HEK293 (cell line): ENCODE measurements at regions not wholly inside any gene's neighbourhood (a gene's known extent, or its start where the extent isn't known, plus 50 kb on each side); places are given as distances from the start of the nearest gene placed in this dataset.

Source experiments
- KLF1 ChIP-seq: fragments of 450-650 bp; formaldehyde crosslinking; IDR thresholded peaks from 2 replicates; pipeline ENCODE4 v1.5.1; 2016; ENCODE audit warnings: missing biosample characterization, missing genetic modification characterization
- KLF7 ChIP-seq: fragments of 450-650 bp; formaldehyde crosslinking; IDR thresholded peaks from 2 replicates; pipeline ENCODE4 v1.5.1; 2016; ENCODE audit warnings: missing biosample characterization, missing genetic modification characterization, borderline replicate concordance
- OSR2 ChIP-seq: fragments of 450-650 bp; formaldehyde crosslinking; IDR thresholded peaks from 2 replicates; pipeline ENCODE4 v1.5.1; 2016; ENCODE audit warnings: missing biosample characterization, missing genetic modification characterization
- SP7 ChIP-seq: fragments of 450-650 bp; formaldehyde crosslinking; IDR thresholded peaks from 2 replicates; pipeline ENCODE4 v1.5.1; 2016; ENCODE audit warnings: missing biosample characterization, missing genetic modification characterization
- ZBTB26 ChIP-seq: fragments of 450-650 bp; formaldehyde crosslinking; optimal IDR thresholded peaks from 2 replicates; pipeline ENCODE3; 2016; ENCODE audit warnings: missing biosample characterization, mild to moderate bottlenecking, missing genetic modification characterization
- ZFHX2 ChIP-seq: fragments of 450-650 bp; formaldehyde crosslinking; conservative IDR thresholded peaks from 2 replicates; pipeline ENCODE4 v1.5.1; 2016; ENCODE audit warnings: missing biosample characterization, missing genetic modification characterization
- ZFP3 ChIP-seq: fragments of 450-650 bp; formaldehyde crosslinking; IDR thresholded peaks from 2 replicates; pipeline ENCODE4 v1.5.1; 2016; ENCODE audit warnings: low read depth, missing biosample characterization, missing genetic modification characterization
- ZFP41 ChIP-seq: fragments of 450-650 bp; formaldehyde crosslinking; IDR thresholded peaks from 2 replicates; pipeline ENCODE4 v1.5.1; 2016; ENCODE audit warnings: missing biosample characterization, missing genetic modification characterization, borderline replicate concordance
- ZNF10 ChIP-seq: fragments of 450-650 bp; formaldehyde crosslinking; IDR thresholded peaks from 2 replicates; pipeline ENCODE4 v1.5.1; 2017; ENCODE audit warnings: missing biosample characterization, missing genetic modification characterization
- ZNF112 ChIP-seq: fragments of 450-650 bp; formaldehyde crosslinking; IDR thresholded peaks from 2 replicates; pipeline ENCODE4 v1.5.0; 2017; ENCODE audit warnings: missing biosample characterization, missing genetic modification characterization
- ZNF239 ChIP-seq: fragments of 450-650 bp; formaldehyde crosslinking; IDR thresholded peaks from 2 replicates; pipeline ENCODE4 v1.5.1; 2016; ENCODE audit warnings: missing biosample characterization, missing genetic modification characterization
- ZNF274 ChIP-seq, 2 experiments: fragments of 200-500 bp in 1 of 2; fragments of 450-650 bp in 1 of 2; sonication (Bioruptor generic) in 1 of 2; formaldehyde crosslinking in 1 of 2; IDR thresholded peaks; 2 replicates each; pipeline versions ENCODE4 v1.5.1 to v1.6.1; 2014 to 2016; ENCODE audit warnings: borderline replicate concordance in 1 of 2, inconsistent platforms in 1 of 2, low read length in 1 of 2, missing biosample characterization in 1 of 2, missing genetic modification characterization in 1 of 2
- ZNF335 ChIP-seq: fragments of 450-650 bp; formaldehyde crosslinking; conservative IDR thresholded peaks from 2 replicates; pipeline ENCODE4 v1.5.1; 2016; ENCODE audit warnings: missing biosample characterization, missing genetic modification characterization
- ZNF501 ChIP-seq: fragments of 450-650 bp; formaldehyde crosslinking; IDR thresholded peaks from 2 replicates; pipeline ENCODE4 v1.5.1; 2016; ENCODE audit warnings: missing biosample characterization, missing genetic modification characterization
- ZNF571 ChIP-seq: fragments of 450-650 bp; formaldehyde crosslinking; IDR thresholded peaks from 2 replicates; pipeline ENCODE4 v1.5.0; 2017; ENCODE audit warnings: missing biosample characterization, missing genetic modification characterization
- ZNF600 ChIP-seq: fragments of 450-650 bp; formaldehyde crosslinking; IDR thresholded peaks from 2 replicates; pipeline ENCODE4 v1.5.1; 2016; ENCODE audit warnings: missing biosample characterization, missing genetic modification characterization
- ZNF707 ChIP-seq: fragments of 450-650 bp; formaldehyde crosslinking; IDR thresholded peaks from 2 replicates; pipeline ENCODE4 v1.5.1; 2016; ENCODE audit warnings: missing biosample characterization, missing genetic modification characterization
- ZNF76 ChIP-seq: fragments of 450-650 bp; formaldehyde crosslinking; IDR thresholded peaks from 2 replicates; pipeline ENCODE4; 2016; ENCODE audit warnings: low read depth, missing biosample characterization, missing genetic modification characterization, borderline replicate concordance
- ZNF785 ChIP-seq: fragments of 450-650 bp; formaldehyde crosslinking; IDR thresholded peaks from 2 replicates; pipeline ENCODE4 v1.5.1; 2016; ENCODE audit warnings: missing biosample characterization, missing genetic modification characterization
- ZNF830 ChIP-seq: fragments of 450-650 bp; IDR thresholded peaks from 2 replicates; pipeline ENCODE4 v1.5.0; 2018; ENCODE audit warnings: missing biosample characterization, missing genetic modification characterization, low read depth, mild to moderate bottlenecking, moderate library complexity
- TF ChIP-seq, protein P1 (sequence below): fragments of 450-650 bp; formaldehyde crosslinking; IDR thresholded peaks from 2 replicates; pipeline ENCODE4 v1.5.1; 2017; ENCODE audit warnings: missing biosample characterization, mild to moderate bottlenecking, missing genetic modification characterization, moderate library complexity
- TF ChIP-seq, protein P2 (sequence below): fragments of 450-650 bp; formaldehyde crosslinking; IDR thresholded peaks from 2 replicates; pipeline ENCODE4 v1.5.1; 2017; ENCODE audit warnings: missing biosample characterization, missing genetic modification characterization
- TF ChIP-seq, protein P3 (sequence below): fragments of 450-650 bp; formaldehyde crosslinking; IDR thresholded peaks from 2 replicates; pipeline ENCODE4 v1.5.1; 2016; ENCODE audit warnings: missing biosample characterization, missing genetic modification characterization
- TF ChIP-seq, protein P4 (sequence below): fragments of 450-650 bp; formaldehyde crosslinking; IDR thresholded peaks from 2 replicates; pipeline ENCODE4 v1.5.1; 2016; ENCODE audit warnings: missing biosample characterization, missing genetic modification characterization, low read depth
- TF ChIP-seq, protein P5 (sequence below): fragments of 450-650 bp; formaldehyde crosslinking; IDR thresholded peaks from 2 replicates; pipeline ENCODE4 v1.5.1; 2016; ENCODE audit warnings: missing biosample characterization, missing genetic modification characterization
- TF ChIP-seq, protein P6 (sequence below): fragments of 450-650 bp; formaldehyde crosslinking; IDR thresholded peaks from 2 replicates; pipeline ENCODE4 v1.5.1; 2016; ENCODE audit warnings: missing biosample characterization, missing genetic modification characterization
- TF ChIP-seq, protein P7 (sequence below): fragments of 450-650 bp; formaldehyde crosslinking; IDR thresholded peaks from 2 replicates; pipeline ENCODE4 v1.5.1; 2016; ENCODE audit warnings: missing biosample characterization, missing genetic modification characterization

DNA sequence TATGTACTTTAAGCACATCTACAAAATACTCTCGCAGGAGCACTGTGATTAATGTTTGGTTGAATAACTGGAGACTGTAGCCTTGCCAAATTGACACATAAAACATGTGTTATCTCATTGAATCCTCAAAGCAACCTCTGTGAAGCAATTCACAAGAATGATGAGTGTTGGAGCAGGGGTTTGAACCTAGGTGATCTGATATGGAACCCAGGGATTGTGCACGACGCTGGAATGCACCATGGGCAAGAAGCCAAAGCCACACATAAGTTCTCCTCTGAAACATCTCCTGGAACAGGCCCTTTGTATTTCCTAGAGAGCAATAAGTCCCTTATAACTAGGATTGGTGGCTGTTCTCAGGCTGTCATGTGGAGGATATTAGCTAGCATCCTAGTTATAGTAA is 124.6 kb upstream of the IVNS1ABP start (continued):
- no peak for TF ChIP-seq ZFHX2 (tag by site-specific recombination)
- TF ChIP-seq, protein P1, sequence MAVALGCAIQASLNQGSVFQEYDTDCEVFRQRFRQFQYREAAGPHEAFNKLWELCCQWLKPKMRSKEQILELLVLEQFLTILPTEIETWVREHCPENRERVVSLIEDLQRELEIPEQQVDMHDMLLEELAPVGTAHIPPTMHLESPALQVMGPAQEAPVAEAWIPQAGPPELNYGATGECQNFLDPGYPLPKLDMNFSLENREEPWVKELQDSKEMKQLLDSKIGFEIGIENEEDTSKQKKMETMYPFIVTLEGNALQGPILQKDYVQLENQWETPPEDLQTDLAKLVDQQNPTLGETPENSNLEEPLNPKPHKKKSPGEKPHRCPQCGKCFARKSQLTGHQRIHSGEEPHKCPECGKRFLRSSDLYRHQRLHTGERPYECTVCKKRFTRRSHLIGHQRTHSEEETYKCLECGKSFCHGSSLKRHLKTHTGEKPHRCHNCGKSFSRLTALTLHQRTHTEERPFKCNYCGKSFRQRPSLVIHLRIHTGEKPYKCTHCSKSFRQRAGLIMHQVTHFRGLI (tag by site-specific recombination): no peak
- TF ChIP-seq ZFP3 (tag by site-specific recombination): no peak
- no peak for TF ChIP-seq ZNF830 (tag by site-specific recombination)
- no peak for TF ChIP-seq ZNF239
- TF ChIP-seq SP7 (tag by site-specific recombination): peak; percentile 54
- no peak for TF ChIP-seq KLF1 (tag by site-specific recombination)
- TF ChIP-seq, protein P2, sequence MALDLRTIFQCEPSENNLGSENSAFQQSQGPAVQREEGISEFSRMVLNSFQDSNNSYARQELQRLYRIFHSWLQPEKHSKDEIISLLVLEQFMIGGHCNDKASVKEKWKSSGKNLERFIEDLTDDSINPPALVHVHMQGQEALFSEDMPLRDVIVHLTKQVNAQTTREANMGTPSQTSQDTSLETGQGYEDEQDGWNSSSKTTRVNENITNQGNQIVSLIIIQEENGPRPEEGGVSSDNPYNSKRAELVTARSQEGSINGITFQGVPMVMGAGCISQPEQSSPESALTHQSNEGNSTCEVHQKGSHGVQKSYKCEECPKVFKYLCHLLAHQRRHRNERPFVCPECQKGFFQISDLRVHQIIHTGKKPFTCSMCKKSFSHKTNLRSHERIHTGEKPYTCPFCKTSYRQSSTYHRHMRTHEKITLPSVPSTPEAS (tag by site-specific recombination): no peak
- no peak for TF ChIP-seq ZNF112 (tag by site-specific recombination)
- TF ChIP-seq, protein P3, sequence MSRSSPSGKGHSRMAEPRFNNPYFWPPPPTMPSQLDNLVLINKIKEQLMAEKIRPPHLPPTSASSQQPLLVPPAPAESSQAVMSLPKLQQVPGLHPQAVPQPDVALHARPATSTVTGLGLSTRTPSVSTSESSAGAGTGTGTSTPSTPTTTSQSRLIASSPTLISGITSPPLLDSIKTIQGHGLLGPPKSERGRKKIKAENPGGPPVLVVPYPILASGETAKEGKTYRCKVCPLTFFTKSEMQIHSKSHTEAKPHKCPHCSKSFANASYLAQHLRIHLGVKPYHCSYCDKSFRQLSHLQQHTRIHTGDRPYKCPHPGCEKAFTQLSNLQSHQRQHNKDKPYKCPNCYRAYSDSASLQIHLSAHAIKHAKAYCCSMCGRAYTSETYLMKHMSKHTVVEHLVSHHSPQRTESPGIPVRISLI (tag by site-specific recombination): no peak
- TF ChIP-seq, protein P4, sequence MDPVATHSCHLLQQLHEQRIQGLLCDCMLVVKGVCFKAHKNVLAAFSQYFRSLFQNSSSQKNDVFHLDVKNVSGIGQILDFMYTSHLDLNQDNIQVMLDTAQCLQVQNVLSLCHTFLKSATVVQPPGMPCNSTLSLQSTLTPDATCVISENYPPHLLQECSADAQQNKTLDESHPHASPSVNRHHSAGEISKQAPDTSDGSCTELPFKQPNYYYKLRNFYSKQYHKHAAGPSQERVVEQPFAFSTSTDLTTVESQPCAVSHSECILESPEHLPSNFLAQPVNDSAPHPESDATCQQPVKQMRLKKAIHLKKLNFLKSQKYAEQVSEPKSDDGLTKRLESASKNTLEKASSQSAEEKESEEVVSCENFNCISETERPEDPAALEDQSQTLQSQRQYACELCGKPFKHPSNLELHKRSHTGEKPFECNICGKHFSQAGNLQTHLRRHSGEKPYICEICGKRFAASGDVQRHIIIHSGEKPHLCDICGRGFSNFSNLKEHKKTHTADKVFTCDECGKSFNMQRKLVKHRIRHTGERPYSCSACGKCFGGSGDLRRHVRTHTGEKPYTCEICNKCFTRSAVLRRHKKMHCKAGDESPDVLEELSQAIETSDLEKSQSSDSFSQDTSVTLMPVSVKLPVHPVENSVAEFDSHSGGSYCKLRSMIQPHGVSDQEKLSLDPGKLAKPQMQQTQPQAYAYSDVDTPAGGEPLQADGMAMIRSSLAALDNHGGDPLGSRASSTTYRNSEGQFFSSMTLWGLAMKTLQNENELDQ (tag by site-specific recombination): no peak
- TF ChIP-seq ZNF707: no peak
- TF ChIP-seq, protein P5, sequence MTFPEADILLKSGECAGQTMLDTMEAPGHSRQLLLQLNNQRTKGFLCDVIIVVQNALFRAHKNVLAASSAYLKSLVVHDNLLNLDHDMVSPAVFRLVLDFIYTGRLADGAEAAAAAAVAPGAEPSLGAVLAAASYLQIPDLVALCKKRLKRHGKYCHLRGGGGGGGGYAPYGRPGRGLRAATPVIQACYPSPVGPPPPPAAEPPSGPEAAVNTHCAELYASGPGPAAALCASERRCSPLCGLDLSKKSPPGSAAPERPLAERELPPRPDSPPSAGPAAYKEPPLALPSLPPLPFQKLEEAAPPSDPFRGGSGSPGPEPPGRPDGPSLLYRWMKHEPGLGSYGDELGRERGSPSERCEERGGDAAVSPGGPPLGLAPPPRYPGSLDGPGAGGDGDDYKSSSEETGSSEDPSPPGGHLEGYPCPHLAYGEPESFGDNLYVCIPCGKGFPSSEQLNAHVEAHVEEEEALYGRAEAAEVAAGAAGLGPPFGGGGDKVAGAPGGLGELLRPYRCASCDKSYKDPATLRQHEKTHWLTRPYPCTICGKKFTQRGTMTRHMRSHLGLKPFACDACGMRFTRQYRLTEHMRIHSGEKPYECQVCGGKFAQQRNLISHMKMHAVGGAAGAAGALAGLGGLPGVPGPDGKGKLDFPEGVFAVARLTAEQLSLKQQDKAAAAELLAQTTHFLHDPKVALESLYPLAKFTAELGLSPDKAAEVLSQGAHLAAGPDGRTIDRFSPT (tag by site-specific recombination): peak; percentile 35; the same call in 1 of the 2 replicates
- TF ChIP-seq ZNF600 (tag by site-specific recombination): peak; percentile 92
- TF ChIP-seq ZNF785: no peak
- no peak for TF ChIP-seq KLF7 (tag by site-specific recombination)
- no peak for TF ChIP-seq OSR2
- TF ChIP-seq ZNF274 (IDR thresholded peaks at IDR 0.05; ENCODE audit: low read length): no peak
- no peak for TF ChIP-seq ZNF274 (tag by site-specific recombination; IDR thresholded peaks at IDR 0.05; ENCODE audit: borderline replicate concordance)
- TF ChIP-seq, protein P6, sequence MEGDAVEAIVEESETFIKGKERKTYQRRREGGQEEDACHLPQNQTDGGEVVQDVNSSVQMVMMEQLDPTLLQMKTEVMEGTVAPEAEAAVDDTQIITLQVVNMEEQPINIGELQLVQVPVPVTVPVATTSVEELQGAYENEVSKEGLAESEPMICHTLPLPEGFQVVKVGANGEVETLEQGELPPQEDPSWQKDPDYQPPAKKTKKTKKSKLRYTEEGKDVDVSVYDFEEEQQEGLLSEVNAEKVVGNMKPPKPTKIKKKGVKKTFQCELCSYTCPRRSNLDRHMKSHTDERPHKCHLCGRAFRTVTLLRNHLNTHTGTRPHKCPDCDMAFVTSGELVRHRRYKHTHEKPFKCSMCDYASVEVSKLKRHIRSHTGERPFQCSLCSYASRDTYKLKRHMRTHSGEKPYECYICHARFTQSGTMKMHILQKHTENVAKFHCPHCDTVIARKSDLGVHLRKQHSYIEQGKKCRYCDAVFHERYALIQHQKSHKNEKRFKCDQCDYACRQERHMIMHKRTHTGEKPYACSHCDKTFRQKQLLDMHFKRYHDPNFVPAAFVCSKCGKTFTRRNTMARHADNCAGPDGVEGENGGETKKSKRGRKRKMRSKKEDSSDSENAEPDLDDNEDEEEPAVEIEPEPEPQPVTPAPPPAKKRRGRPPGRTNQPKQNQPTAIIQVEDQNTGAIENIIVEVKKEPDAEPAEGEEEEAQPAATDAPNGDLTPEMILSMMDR (tag by site-specific recombination): no peak
- TF ChIP-seq ZFP41: no peak
- no peak for TF ChIP-seq ZNF571 (tag by site-specific recombination)
- TF ChIP-seq ZNF335 (tag by site-specific recombination): no peak
- no peak for TF ChIP-seq ZNF501 (tag by site-specific recombination)
- TF ChIP-seq ZBTB26 (tag by site-specific recombination): peak; percentile 7
- no peak for TF ChIP-seq ZNF76 (tag by site-specific recombination)
- TF ChIP-seq ZNF10 (tag by site-specific recombination): no peak
- TF ChIP-seq, protein P7, sequence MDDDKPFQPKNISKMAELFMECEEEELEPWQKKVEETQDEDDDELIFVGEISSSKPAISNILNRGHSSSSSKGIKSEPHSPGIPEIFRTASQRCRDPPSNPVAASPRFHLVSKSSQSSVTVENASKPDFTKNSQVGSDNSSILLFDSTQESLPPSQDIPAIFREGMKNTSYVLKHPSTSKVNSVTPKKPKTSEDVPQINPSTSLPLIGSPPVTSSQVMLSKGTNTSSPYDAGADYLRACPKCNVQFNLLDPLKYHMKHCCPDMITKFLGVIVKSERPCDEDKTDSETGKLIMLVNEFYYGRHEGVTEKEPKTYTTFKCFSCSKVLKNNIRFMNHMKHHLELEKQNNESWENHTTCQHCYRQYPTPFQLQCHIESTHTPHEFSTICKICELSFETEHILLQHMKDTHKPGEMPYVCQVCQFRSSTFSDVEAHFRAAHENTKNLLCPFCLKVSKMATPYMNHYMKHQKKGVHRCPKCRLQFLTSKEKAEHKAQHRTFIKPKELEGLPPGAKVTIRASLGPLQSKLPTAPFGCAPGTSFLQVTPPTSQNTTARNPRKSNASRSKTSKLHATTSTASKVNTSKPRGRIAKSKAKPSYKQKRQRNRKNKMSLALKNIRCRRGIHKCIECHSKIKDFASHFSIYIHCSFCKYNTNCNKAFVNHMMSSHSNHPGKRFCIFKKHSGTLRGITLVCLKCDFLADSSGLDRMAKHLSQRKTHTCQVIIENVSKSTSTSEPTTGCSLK (tag by site-specific recombination): no peak
